Endometrial microvascular endothelial cells (primary cell): ENCODE measurements at regions not wholly inside any gene's neighbourhood (a gene's known extent, or its start where the extent isn't known, plus 50 kb on each side); places are given as distances from the start of the nearest gene placed in this dataset.

Experiments used
- in situ Hi-C: cut with HindIII; loops from 2 replicates; pipeline ENCODE4 v1.10.0; 2017; ENCODE audit warnings: low sequenced_read_pairs, low pct_unique_long_range_greater_than_20kb; ENCODE audit errors: inconsistent ontology term

- in situ Hi-C loops, result no loop called here
Observed at GRCh38 chr13:106213028-106213757, 322.3 kb downstream of the EFNB2 start.

DNA sequence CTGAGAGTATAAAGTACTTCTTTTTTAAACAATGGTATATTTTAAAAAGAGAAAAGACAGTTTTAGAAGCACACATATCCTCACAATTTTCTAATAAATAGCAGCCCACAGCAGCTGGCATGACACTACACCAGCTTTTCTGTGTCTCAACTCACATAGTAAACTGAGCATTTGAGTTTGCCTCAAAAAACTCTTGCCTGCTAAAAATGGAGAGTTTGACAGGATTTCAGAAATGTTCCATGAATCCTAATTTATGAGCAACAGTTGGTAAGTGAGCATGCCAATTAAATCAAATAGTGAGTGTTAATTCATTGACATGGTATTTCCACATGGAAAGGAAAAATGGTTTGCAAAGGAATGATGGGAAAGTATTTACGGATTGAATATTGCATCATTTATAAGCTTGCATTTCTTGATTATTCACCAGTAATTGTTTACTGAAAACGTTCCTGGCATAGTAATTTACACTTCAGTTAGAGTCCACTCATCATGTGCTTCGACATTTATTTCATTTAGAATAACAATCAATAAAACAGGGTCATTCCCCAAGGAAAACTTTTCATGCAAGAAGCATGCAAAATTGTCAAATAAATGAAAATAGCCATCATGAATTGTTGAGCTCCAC lies 323.0 kb downstream of the EFNB2 start:
- in situ Hi-C loops, result no loop called here

DNA sequence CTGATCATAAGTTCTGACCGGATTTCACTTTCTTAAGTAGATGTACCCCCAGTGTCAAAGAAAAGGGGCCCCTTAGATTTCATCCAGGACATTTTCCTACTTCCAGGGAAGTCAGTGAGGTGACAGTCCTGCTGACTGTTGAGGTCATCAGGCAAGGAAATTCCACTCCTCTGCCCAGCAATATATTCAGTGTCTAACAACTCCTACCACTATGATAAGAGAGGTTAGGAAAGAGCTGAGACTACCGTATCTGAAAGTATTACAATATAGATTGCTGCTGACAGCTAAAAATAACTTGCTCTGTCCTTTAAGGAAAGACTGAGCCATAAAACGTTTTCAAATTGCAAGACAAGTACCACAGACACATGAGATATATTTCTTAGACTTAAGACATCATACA lies 325.1 kb downstream of the EFNB2 start:
- in situ Hi-C loops, result no loop called here

- in situ Hi-C loops, result no loop called here
Observed at GRCh38 chr13:106205871-106206270, 329.6 kb downstream of the EFNB2 start.

DNA sequence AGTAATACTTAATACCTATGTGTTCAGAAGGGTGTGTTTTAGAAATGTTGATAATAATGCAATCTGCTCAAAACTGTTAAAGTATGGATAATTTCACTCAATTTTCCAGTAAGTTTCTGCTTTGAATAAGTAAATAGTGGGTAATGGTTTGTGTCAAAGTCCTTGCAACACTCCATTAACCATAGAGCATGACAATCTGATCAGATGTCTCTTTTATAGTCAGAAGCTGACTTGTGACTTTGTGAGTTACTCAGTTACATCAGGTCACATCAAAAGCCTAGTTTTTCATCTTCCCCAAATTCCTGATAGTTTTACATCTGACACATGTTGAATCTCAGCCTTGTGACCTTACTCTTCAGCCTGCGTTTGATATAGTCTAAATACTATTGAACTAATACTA lies 338.0 kb downstream of the EFNB2 start:
- in situ Hi-C loops, result no loop called here

GRCh38 chr13:106187501-106188095 lies 347.9 kb downstream of the EFNB2 start:
- in situ Hi-C loops, result no loop called here

DNA sequence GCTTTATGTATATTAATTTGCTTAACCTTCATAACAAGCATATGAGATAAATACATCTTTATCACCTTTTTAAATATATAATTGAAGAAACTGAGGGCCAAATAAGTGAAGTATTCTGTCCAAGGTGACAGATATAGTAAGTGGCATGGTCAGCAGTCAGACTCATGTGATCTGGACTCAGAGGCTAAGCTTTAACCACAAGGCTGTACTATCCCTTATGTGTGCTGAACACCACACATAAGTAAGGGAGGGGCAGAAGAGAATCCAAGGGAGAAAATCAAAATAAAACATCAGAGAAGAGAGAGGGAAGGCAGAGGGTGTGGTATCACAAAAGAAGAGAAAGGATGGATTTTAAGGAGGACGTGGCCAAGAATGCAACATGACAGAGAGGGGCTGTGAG lies 348.4 kb downstream of the EFNB2 start:
- in situ Hi-C loops, result no loop called here

- in situ Hi-C loops, result no loop called here
Observed at GRCh38 chr13:106186366-106187030, 349.0 kb downstream of the EFNB2 start.

DNA sequence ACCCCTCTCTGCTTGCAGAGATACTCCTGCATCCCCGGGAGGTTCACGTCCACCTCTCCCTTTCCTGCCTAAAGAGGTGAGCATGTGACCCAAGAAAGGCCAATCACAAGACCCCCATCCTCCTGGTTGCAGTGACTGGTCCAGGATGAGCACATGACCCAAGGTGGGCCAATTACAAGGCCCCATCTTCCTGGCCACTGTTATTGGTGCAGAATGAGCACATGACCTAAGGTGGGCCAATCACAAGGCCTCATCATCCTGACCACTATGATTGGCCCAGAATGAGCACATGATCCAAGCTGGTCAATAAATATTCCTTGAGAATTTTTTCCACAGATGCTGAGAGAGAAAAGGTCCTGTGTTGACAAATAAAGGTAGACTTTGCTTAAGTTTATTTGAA lies 350.7 kb downstream of the EFNB2 start:
- in situ Hi-C loops, result no loop called here

DNA sequence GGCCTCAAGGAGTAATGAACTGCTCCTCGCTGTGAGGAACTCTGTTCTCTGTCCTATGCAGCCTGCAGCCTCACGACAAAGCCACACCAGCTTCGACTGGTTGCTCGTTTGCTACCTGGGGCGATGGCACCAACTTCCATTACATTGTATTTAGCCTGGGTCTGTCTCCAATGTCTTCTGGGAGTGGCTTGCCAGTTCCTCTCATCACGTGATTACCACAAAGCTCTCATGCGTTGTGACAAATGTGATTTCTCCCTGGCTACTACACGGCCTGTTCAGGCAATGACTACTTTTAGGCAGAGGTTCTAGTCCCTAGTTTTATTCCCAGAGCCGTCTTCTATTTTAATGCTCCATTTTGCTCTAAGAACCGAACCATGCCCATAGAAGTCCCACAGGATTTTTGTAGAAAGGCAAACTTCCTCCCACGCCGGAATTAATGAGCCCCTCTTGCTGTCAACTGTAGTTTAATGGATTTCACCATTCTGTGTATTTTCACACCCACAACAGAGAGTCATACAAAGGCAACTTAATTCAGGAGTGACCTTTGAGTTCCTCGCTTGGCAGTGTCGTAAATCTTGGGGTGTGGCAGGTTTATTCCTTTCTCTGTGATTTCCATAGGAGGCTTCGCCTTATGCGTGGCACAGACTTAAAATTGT lies 351.9 kb downstream of the EFNB2 start:
- in situ Hi-C loops, result no loop called here

DNA sequence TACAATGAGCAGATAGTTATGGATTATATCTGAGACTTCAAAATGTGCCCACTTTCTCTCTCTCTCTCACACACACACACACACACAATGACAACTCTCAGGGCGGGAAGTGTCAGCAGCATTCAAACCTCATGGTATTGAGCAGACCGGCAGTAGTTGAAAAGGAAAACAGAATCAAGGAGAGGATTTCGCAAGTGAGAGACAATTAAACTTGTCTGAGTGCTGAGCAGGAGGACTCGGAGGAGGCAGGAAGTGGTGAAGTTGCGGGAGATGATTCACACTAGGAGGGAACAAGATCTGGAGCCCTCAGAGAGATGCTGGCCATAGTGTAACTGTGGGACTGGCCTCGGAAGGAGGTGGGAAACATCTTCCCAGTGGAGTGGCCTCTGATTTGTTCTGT lies 353.1 kb downstream of the EFNB2 start:
- in situ Hi-C loops, result no loop called here

DNA sequence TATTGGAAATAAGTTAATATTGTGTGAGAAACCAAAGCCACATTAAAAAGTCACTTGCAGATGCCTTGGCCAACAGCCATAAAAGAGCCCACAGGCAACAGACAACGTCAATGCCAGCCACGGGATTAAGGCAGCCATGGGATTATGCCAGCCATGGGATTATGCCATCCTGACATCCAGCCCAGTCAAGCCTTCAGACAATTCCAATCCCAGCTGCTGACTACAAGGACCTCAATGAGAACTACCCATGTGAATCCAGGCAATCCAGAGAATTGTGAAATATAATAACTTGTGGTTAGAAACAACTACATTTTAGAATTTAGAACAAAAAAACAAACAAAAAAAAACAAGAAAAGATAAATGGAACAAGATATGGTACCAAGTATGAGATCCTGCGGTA lies 356.6 kb downstream of the EFNB2 start:
- in situ Hi-C loops, result no loop called here

DNA sequence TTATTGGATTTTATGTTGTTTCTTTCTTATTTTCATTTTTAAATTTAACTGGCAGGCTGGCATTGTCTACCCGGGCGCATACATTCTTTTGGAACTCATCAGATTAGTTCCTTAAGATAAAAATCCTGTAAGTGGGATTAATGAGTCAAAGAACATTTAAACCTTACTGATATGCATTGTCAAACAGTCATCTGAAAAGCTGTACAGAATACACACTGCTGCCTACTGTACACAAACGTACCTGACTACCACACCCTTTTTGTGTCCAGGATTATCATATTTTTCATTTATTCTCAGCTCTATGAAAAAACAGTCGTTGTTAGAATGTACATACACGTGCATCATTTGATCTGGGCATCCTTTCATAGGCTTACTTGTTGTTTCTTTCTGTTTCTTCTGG lies 358.3 kb downstream of the EFNB2 start:
- in situ Hi-C loops, result no loop called here

DNA sequence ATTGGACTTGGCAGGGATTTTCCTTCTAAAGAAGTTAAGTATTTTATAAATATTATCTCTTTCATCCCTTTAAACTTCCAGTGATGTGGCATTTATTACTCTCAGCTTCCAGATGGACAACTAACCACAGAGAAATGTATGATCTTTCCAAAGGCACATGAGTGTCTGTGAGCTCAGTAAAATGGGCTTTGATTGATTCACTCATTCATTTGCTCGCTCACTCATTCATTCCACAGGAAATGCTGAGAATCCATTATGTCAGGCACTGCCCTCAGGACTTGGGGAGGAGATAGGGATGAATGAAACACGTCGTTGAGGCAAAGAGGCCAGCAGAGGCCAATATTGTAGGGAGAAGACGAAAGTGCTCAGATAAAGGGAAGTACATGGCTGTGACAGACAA lies 359.3 kb downstream of the EFNB2 start:
- in situ Hi-C loops, result no loop called here

DNA sequence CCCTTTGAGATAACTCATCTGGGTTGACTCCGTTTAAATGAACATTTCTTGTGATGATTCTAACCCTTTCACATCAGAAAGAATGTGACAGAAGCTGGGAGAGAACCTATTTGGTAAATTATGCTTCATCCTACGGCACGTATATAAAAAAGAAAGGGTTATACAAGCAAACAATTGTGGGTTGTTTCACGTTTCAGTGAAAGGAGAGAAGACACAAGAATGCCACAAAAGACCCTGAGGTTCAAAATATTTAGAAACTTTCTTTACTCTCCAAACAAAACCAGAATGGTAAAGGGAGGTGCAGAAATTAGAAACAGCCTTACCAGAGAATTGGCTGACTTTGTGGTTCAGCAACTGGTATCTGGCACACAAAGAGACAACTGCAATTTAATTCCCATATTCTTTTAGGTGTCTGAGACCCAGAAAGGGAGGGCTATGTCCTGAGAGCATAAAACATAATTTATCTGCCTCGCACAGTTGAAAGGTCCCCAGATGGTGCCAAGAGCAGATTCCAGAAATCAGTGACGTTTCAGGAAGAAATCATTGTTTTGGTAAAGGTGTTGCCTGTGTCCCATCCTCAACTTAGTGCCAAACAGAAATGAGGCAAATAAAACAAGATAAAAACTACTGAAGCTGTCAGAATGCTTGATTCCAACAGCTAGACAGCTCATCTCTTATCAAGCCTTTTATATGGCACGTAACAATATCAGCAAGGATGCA lies 361.4 kb downstream of the EFNB2 start:
- in situ Hi-C loops, result no loop called here

DNA sequence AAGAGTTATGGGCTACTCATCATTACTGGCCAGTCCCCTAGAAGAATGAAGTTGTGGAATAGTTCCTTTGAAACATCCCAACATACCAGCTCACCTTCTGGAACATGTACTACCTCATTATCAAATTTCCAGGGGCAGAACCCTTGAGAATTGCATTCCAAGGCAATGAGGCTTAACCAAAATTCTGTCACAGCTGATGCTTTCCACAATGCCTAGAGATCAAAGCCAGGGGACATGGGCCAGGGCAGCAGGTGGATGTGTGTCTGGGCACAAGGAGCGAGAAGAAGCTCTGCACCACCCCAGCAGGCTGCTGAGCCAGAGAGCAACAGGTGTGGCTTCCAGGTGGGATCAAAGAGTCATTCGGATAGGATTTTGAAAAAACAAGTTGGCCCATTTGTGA lies 362.1 kb downstream of the EFNB2 start:
- in situ Hi-C loops, result no loop called here

GRCh38 chr13:106172176-106172905 lies 363.1 kb downstream of the EFNB2 start:
- in situ Hi-C loops, result no loop called here

DNA sequence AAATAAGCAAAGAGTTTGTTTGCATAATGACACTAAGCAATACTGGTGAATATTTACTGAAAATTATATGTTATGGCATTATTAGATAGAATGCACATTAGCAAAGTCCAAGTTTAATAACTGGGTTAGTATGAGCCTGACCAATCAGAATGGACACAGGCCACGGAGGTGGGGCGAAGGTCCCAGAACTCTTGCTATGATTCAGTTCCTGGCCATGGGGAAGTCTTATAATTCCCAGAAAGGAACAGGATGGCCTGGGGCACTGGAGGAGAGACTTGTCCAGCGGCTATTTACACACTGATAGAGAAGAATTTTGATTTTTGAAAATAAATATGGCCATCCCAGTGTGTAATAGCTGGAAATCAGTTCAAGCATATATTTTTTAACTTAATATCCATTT lies 372.0 kb downstream of the EFNB2 start:
- in situ Hi-C loops, result no loop called here
